GM10266 (cell line): ENCODE measurements at regions not wholly inside any gene's neighbourhood (a gene's known extent, or its start where the extent isn't known, plus 50 kb on each side); places are given as distances from the start of the nearest gene placed in this dataset.

ENCODE experiments used
- DNase-seq: peaks from one replicate; pipeline ENCODE4 v3.0.0; 2012; ENCODE audit errors: extremely low spot score
- CTCF ChIP-seq: IDR thresholded peaks from 2 replicates; pipeline ENCODE4 v1.5.1; 2012; ENCODE audit warnings: mild to moderate bottlenecking, low read depth; ENCODE audit not compliant: control insufficient read depth, insufficient read depth; ENCODE audit errors: missing control alignments

DNA sequence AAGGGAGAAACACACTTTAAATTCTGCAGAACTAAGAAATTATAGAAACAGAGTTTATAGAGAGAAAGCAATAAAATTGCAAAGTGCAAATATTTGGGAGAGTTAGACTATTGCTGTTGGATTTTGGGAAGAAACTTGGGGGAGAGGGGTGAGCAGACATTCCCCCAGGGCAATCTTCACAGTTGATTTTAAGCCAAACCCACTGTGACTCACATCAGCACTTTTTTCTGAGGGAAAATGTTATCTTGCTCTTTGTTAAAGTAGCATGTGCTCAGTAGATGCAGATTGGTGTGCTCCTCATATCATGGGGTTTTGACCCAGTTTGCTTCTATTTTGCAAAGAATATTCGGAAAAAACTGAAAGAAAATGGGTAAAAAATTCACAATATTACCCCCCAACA is 367.6 kb downstream of the CDH11 start:
- TF ChIP-seq CTCF, result no peak
- no peak for DNase-seq

- DNase-seq, result no peak
- no peak for TF ChIP-seq CTCF
These were observed 370.0 kb downstream of the CDH11 start for GRCh38 chr16:64751906-64752305.

DNA sequence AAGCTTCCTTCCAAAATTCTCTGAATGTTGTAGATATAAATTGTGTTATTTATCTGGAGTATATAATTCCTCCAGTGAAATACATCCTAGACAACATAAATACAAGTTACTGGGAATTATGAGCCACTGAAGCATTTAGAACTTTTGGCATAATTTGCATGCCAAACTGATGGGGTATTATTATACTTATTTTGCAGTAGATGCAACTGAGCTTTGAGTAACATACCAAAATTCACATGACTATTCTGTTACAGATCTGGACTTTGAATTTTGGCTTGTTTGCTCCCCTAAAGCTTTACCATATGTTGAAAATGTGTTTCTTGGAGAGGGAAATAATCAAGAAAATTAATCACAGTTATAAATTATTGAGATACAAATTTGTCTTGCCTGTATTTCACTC is 372.5 kb downstream of the CDH11 start:
- DNase-seq, result no peak
- TF ChIP-seq CTCF, result no peak

GRCh38 chr16:64745258-64745930 is 376.5 kb downstream of the CDH11 start:
- TF ChIP-seq CTCF, result no peak
- DNase-seq, result no peak

DNA sequence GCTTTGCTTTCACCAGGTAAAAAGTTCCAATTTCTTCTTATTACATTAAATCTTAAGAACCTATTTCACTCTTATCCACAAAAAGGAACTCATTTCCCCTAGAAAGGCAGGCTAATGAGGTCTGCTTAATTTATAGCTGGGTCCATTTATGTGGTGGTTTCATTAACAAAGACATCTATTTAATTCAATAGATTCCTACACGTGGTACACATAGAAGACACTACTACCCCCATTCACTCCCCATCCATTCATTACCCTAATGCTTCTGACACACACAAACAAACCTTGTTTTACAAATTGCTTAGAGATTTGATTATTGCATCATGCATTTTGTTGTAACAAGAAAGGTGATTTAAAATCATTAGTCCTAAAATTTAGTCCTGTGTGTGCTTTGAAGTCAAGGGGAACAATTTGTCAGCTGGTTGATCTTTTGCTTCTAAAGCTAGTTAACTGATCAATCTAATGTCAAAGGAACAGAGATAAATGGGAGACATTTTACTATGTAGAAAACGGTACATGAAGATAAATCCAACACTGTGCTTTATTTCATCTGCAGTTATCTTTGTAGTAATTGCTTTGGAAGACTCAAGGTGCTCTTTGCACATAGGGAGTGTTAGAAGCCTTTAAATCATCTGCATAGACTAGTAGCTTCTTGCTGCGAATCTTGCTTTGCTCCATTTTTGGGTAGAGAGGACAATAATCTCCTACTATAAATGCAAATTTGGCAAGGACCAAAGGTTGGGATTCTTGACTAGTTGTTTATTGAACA is 379.2 kb downstream of the CDH11 start:
- no peak for TF ChIP-seq CTCF
- DNase-seq, result no peak

- DNase-seq, result no peak
- no peak for TF ChIP-seq CTCF
These were observed 381.6 kb downstream of the CDH11 start for GRCh38 chr16:64740261-64740660.

GRCh38 chr16:64738321-64738960 is 383.4 kb downstream of the CDH11 start:
- TF ChIP-seq CTCF, result no peak
- DNase-seq, result no peak
